GM18511 (cell line): ENCODE measurements at regions not wholly inside any gene's neighbourhood (a gene's known extent, or its start where the extent isn't known, plus 50 kb on each side); places are given as distances from the start of the nearest gene placed in this dataset.
A peak's percentile ranks its signal among the peaks of the same experiment; 100 is the strongest.
"Not testable (repeated sequence)": the region's sequence is repeated elsewhere in the genome, so short reads cannot be mapped to it uniquely, and the experiment has no call there.

Experiments used
- ATAC-seq: cut with Tn5 transposase; IDR thresholded peaks from one replicate; pipeline ENCODE4 v1.9.1; 2021; ENCODE audit warnings: mild to moderate bottlenecking, moderate library complexity; ENCODE audit not compliant: unreplicated experiment

GRCh38 chr5:123294544-123294943, 128.7 kb downstream of the CEP120 start:
- peak; percentile 53 for ATAC-seq

GRCh38 chr5:123289210-123289609, 134.0 kb downstream of the CEP120 start:
- ATAC-seq: no peak

- ATAC-seq: no peak
These were observed 135.3 kb downstream of the CEP120 start for GRCh38 chr5:123287881-123288280.

GRCh38 chr5:123286891-123287290, 136.3 kb downstream of the CEP120 start:
- no peak for ATAC-seq

GRCh38 chr5:123285122-123286023, 137.8 kb downstream of the CEP120 start:
- no peak for ATAC-seq

- no peak for ATAC-seq
These were observed 139.7 kb downstream of the CEP120 start for GRCh38 chr5:123283499-123283898.

GRCh38 chr5:123283031-123283430, 140.2 kb downstream of the CEP120 start:
- ATAC-seq: no peak

- no peak for ATAC-seq
These were observed 140.8 kb downstream of the CEP120 start for GRCh38 chr5:123282444-123282843.

GRCh38 chr5:123280854-123281253, 142.3 kb downstream of the CEP120 start:
- ATAC-seq: not testable (repeated sequence)

GRCh38 chr5:123279136-123279535, 144.1 kb downstream of the CEP120 start:
- ATAC-seq: no peak

- no peak for ATAC-seq
These were observed 144.9 kb downstream of the CEP120 start for GRCh38 chr5:123278284-123278683.

GRCh38 chr5:123273984-123274383, 149.2 kb downstream of the CEP120 start:
- no peak for ATAC-seq

- ATAC-seq: no peak
These were observed 150.1 kb downstream of the CEP120 start for GRCh38 chr5:123273095-123273494.

- ATAC-seq: no peak
These were observed 153.4 kb downstream of the CEP120 start for GRCh38 chr5:123269851-123270250.

- no peak for ATAC-seq
These were observed 153.8 kb downstream of the CEP120 start for GRCh38 chr5:123269436-123269835.

GRCh38 chr5:123266365-123266764, 156.8 kb downstream of the CEP120 start:
- no peak for ATAC-seq

- ATAC-seq: no peak
These were observed 157.7 kb downstream of the CEP120 start for GRCh38 chr5:123265551-123265950.

- ATAC-seq: no peak
These were observed 158.8 kb downstream of the CEP120 start for GRCh38 chr5:123264394-123264793.

GRCh38 chr5:123263859-123264258, 159.3 kb downstream of the CEP120 start:
- no peak for ATAC-seq

- ATAC-seq: no peak
These were observed 160.9 kb downstream of the CEP120 start for GRCh38 chr5:123262216-123262823.

- ATAC-seq: no peak
These were observed 161.5 kb downstream of the CEP120 start for GRCh38 chr5:123261752-123262151.

- ATAC-seq: no peak
These were observed 160.4 kb downstream of the PRDM6 start for GRCh38 chr5:123249446-123249845.
